ENCODE measurements at regions not wholly inside any gene's neighbourhood (a gene's known extent, or its start where the extent isn't known, plus 50 kb on each side); places are given as distances from the start of the nearest gene placed in this dataset.
A peak's percentile ranks its signal among the peaks of the same experiment; 100 is the strongest.
"Not testable (repeated sequence)": the region's sequence is repeated elsewhere in the genome, so short reads cannot be mapped to it uniquely, and the experiment has no call there.

DNA sequence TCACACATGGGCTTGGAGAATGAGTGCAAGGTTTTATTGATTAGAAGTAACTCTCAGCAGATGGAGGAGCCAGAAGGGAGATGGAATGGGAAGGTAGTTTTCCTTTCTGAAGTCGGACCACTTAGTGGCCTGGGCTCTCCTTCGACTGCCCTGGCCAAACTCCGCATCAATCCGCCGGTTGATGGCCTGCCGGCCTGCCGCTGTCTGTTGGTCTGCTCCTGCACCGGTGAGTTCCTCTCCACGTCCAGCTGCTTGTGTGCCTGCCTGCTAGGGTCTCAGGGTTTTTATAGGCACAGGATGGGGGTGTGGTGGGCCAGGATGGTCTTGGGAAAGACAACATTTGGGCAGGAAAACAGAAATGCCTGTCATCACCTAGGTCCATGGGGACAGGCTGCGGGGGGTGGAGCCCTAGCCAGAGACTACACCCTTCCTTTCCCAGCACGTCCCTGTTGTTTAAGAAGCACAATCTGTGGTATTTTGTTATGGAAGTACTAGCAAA, 837.0 kb downstream of the PDCD6IP start:
- DNase-seq (ENCODE audit: low spot score), result no peak

DNA sequence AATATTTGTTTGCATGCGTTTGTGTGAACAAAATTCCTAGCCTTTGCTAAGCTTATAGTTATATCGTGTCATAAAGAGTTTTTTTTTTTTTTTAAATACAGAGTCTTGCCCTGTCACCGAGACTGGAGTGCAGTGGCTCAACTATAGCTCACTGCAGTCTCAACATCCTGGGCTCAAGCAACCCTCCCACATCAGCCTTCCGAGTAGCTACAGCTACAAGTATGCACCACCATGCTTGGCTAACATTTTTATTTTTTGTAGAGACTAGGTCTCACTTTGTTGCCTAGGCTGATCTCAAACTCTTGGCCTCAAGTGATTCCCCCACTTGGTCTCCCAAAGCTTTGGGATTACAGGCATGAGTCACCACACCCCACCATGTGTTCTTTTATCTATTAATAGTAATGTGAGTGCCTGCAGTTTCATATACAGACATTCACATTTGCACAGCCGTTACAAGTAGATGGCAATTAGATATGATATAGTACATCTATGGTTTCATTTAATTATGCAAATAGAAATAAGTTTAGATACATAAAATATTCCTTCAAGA, 848.6 kb downstream of the PDCD6IP start:
- DNase-seq (ENCODE audit: low spot score), result no peak

- DNase-seq (ENCODE audit: low spot score), result no peak
Measured at GRCh38 chr3:34650131-34650530, 851.7 kb downstream of the PDCD6IP start.

- no peak for DNase-seq (ENCODE audit: low spot score)
Measured at GRCh38 chr3:34668915-34669314, 870.5 kb downstream of the PDCD6IP start.

GRCh38 chr3:34669490-34669889, 871.1 kb downstream of the PDCD6IP start:
- DNase-seq (ENCODE audit: low spot score), result no peak

GRCh38 chr3:34675383-34676120, 877.1 kb downstream of the PDCD6IP start:
- DNase-seq (ENCODE audit: low spot score), result no peak

- no peak for DNase-seq (ENCODE audit: low spot score)
Measured at GRCh38 chr3:34676436-34676835, 878.0 kb downstream of the PDCD6IP start.

- no peak for DNase-seq (ENCODE audit: low spot score)
Measured at GRCh38 chr3:34678575-34678974, 880.1 kb downstream of the PDCD6IP start.

- not testable (repeated sequence) for DNase-seq (ENCODE audit: low spot score)
Measured at GRCh38 chr3:34679055-34679454, 880.6 kb downstream of the PDCD6IP start.

DNA sequence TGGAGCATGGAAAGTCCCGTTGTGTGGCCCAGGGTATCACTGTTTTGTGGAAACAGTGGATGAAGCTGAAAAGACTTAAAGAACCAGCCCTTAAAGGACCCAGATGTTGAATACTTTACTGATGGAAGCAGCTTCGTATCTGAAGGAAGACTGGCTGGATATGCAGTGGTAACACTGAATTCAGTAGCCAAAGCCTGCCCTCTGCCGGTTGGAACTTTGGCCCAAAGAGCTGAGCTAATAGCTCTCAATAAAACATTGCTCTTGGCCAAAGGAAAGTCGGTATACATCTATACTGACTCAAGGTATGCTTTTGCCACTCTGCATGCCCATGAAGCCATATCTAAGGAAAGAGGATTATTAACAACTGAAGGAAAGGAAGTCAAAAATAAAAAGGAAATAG, 885.4 kb downstream of the PDCD6IP start:
- peak; percentile 41 for DNase-seq (ENCODE audit: low spot score)

DNA sequence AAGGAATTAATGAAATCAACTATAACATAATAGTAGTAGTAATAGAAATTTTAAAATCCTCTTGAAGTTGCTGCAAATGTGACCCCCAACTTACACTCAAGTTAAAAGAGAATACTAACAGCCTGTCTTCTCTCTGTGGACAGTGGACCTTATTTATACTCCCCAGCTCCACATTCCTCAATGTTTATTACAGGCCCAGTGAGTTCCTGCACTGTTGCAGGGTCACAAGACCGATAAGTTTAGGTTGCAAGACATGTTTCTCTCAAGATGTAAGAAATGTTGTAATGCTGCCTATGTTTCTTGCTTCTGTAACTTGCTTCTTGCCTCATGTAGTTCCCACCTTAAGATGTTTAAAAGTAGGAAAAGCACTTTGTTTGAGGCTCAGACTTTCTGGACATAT, 888.1 kb downstream of the PDCD6IP start:
- DNase-seq (ENCODE audit: low spot score), result no peak

DNA sequence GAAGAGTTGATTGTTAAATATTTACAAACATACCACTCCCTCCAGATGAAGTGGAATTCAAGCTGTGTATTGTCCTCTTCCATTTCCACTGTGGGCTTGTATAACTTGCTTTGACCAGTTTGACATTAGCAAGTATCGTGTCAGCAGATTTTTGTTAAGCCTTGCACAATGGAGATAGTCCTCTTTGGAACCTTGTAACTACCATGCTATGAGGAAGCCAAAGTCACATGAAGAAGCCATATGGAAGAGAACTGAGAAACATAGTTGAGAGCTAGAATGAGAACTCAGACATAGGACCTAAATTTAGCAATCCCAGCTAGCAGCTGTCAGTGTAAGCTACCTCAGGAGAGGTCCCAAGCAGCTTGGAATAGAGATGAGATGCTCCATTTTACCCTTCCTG, 889.2 kb downstream of the PDCD6IP start:
- DNase-seq (ENCODE audit: low spot score), result no peak

GRCh38 chr3:34696831-34697230, 898.4 kb downstream of the PDCD6IP start:
- DNase-seq (ENCODE audit: low spot score), result no peak

- DNase-seq (ENCODE audit: low spot score), result no peak
Measured at GRCh38 chr3:34703053-34703452, 904.6 kb downstream of the PDCD6IP start.

GRCh38 chr3:34724916-34725499, 914.3 kb upstream of the ARPP21 start:
- no peak for DNase-seq (ENCODE audit: low spot score)

DNA sequence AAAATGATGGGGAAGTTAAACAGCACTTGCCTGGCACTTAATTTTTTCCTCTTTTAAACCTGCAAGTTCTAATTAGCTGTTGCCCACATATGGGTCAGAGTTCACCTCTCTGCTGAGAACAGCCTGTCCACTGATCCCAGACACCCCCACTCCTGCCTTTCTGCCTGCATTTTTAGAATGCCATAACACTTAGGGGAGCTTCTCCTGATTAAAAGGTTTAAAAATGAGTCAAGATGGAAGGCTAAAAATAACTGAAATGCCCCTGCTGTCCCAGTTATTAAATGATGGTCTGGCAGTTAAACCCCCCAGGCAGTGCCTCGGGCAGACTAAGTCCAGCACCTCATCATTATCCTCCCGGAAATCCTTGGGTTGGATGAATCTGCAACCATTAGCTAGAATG, 913.6 kb upstream of the ARPP21 start:
- DNase-seq (ENCODE audit: low spot score), result no peak

GRCh38 chr3:34727700-34728099, 911.6 kb upstream of the ARPP21 start:
- no peak for DNase-seq (ENCODE audit: low spot score)

DNA sequence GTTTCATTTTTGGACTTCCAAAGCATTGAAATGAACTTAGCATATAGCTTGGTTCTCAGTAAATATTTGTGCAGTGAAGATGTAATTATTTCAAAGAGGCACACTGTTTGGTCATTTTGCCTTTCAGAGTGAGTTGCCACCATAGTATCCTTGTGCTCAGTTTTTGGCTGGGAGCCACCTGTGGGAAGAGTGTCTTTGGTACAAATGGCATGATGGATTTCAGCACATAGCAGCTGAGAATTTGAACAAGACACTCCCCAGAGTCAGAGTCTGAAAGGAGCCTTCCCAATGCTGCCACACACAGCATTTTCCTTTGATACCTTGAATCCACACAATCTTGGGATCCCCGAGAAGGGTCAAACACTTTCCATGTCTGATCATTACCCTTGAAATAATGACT, 897.2 kb upstream of the ARPP21 start:
- DNase-seq (ENCODE audit: low spot score), result no peak

DNA sequence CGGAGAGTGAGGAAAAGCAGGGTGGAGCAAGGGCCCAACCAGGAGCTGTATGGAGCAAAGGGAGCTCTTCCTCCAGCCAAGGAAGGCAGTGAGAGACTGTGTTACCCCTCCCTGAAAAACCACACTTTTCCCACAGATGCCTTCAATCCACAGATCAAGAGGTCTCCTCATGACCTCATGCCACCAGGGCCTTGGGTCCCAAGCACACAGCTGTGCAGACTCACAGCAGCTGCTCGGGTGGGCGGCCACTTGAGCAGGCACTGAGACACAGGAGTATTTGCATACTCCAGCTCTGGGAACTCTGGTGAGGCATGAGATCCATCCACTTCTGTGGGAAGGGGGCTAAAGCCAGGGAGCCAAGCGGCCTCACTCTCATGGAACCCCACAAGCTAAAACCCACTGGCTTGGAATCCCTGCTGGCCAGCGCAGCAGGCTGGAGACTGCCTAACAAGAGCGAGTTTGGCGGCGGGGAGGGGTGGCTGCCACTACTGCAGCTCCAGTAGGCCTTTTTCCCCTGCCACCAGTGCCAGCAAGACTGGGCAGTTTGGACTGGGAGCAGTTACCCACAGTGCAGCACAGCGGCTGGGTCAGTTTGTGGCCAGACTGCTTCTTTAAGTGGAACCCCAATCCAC, 880.6 kb upstream of the ARPP21 start:
- DNase-seq (ENCODE audit: low spot score), result no peak

- no peak for DNase-seq (ENCODE audit: low spot score)
Measured at GRCh38 chr3:34777386-34777785, 861.9 kb upstream of the ARPP21 start.

DNA sequence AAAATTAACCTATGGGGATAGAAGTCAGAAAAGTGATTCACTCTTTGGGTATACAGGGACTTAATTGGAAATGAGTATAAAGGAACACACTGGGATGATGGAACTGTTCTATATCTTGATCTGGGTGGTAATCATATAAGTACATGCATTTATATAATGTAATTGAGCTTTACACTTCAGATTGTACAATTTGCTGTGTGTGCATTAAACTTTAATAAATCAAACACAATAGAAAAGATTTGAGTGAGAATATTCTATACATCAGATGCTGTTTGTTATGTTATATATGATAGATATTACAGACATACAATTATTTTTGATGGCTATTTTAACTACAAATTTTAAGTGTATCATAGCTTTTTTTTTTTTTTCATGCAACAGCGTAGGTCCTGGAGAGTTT, 860.2 kb upstream of the ARPP21 start:
- no peak for DNase-seq (ENCODE audit: low spot score)

DNA sequence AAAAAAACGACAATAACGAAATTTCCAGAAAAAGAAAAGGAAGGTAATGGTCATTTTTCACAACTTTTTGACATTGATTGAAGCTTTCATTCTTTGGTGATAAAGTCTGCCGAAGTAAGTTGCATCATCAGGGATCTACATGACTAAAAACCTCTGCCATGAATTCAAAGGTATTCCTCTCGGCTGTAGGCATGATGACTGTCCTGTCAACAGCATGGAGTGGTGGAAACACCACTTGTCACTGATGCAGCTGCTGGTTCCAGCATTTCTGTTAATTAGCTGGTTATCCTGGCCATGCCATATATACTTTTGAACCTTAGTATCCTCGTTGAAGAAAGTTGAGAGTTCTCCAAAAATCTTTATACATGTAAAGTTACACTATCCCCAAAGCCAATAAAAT, 859.0 kb upstream of the ARPP21 start:
- DNase-seq (ENCODE audit: low spot score), result no peak

- no peak for DNase-seq (ENCODE audit: low spot score)
Measured at GRCh38 chr3:34780973-34781372, 858.4 kb upstream of the ARPP21 start.
